ENCODE measurements at regions not wholly inside any gene's neighbourhood (a gene's known extent, or its start where the extent isn't known, plus 50 kb on each side); places are given as distances from the start of the nearest gene placed in this dataset.

DNA sequence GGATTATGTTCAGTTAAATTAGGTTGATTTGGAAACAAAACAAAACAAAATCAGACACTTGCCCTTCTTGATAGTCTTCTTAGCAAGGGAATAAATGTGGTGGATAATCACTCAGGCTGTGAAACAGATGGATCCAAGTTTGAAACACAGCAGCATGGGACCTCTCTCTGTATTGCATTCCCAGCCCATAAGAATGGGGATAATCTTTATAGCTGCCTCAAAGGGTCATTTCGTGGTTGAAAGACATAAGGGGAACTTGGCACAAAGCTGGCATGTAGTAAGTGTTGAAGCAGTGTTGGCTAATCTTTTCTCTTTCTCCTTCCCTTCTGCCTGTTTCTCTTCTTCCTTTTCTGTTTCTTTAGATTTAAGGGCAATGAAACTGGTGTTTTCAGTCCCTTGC is 333.9 kb upstream of the TLE4 start:
- no peak overlapping the region for H3K4me3 ChIP-seq (ENCODE audit: low read depth, low read length)
- no peak for DNase-seq
- TF ChIP-seq CTCF (IDR thresholded peaks at IDR 0.05; ENCODE audit: low read depth, low read length, missing control alignments), result no peak
- H3K36me3 ChIP-seq (replicated peaks), result no peaks in the 10 kb centered on the region
- no peak overlapping the region for H3K27ac ChIP-seq
- no peaks in the 10 kb centered on the region for H3K27me3 ChIP-seq (replicated peaks)
- in situ Hi-C loops (cut with HindIII; ENCODE audit: low pct_ligation_motif_present, low sequenced_read_pairs), result no loop called here

- Histone ChIP-seq H3K4me3 (ENCODE audit: low read depth, low read length) (no peak overlapping the region), H3K27me3 (replicated peaks) (no peaks in the 10 kb centered on the region), H3K36me3 (replicated peaks) (no peaks in the 10 kb centered on the region), H3K27ac (no peak overlapping the region)
- in situ Hi-C loops (cut with HindIII; ENCODE audit: low pct_ligation_motif_present, low sequenced_read_pairs), result no loop called here
- no peak for DNase-seq
- no peak for TF ChIP-seq CTCF (IDR thresholded peaks at IDR 0.05; ENCODE audit: low read depth, low read length, missing control alignments)
Observed at GRCh38 chr9:79240774-79241173, 331.0 kb upstream of the TLE4 start.

DNA sequence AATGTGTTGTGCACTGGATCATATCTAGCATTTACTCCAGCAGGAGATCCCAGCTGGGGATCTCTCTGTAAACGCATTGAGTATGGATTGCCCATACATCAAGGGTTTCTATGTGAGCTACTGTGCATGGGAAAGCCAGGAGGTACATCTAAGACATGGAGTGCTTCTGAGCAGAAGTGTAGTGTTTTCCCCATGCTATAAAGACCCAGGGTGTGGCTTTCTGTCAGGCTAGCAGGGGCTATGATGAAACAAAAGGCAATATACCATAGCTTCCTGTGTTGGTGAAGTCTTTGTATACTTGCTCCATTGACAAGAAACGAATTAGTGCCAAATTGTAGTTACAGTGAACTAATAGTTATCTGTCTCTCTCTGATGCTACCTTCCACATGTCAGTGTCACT is 329.3 kb upstream of the TLE4 start:
- in situ Hi-C loops (cut with HindIII; ENCODE audit: low pct_ligation_motif_present, low sequenced_read_pairs), result no loop called here
- Histone ChIP-seq H3K36me3 (replicated peaks) (no peaks in the 10 kb centered on the region), H3K4me3 (ENCODE audit: low read depth, low read length) (no peak overlapping the region), H3K27ac (no peak overlapping the region), H3K27me3 (replicated peaks) (no peaks in the 10 kb centered on the region)
- no peak for TF ChIP-seq CTCF (IDR thresholded peaks at IDR 0.05; ENCODE audit: low read depth, low read length, missing control alignments)
- DNase-seq, result no peak

DNA sequence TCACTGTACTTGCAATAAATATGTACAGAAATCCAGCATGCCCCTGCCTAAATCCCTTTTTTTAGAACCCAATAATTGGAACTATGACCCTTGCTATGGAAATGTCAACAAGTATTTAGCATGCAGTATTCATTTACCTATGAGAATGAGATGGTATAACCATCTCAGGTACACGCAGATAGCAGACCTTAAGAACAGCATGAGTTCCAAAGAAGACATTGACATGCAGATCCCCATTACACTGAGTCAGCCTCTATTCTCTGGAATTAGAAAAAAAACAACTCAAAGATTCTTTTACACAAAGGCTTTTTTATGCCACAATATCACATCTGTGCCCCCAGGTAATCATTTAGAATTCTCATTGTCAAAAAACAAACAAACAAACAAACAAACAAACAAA is 325.6 kb upstream of the TLE4 start:
- in situ Hi-C loops (cut with HindIII; ENCODE audit: low pct_ligation_motif_present, low sequenced_read_pairs), result no loop called here
- H3K27me3 ChIP-seq (replicated peaks), result no peaks in the 10 kb centered on the region
- no peak overlapping the region for H3K4me3 ChIP-seq (ENCODE audit: low read depth, low read length)
- no peaks in the 10 kb centered on the region for H3K36me3 ChIP-seq (replicated peaks)
- no peak for DNase-seq
- H3K27ac ChIP-seq, result no peak overlapping the region
- no peak for TF ChIP-seq CTCF (IDR thresholded peaks at IDR 0.05; ENCODE audit: low read depth, low read length, missing control alignments)

GRCh38 chr9:79247021-79247420 is 324.7 kb upstream of the TLE4 start:
- Histone ChIP-seq H3K4me3 (ENCODE audit: low read depth, low read length) (no peak overlapping the region), H3K36me3 (replicated peaks) (no peaks in the 10 kb centered on the region), H3K27me3 (replicated peaks) (no peaks in the 10 kb centered on the region), H3K27ac (no peak overlapping the region)
- no peak for TF ChIP-seq CTCF (IDR thresholded peaks at IDR 0.05; ENCODE audit: low read depth, low read length, missing control alignments)
- in situ Hi-C loops (cut with HindIII; ENCODE audit: low pct_ligation_motif_present, low sequenced_read_pairs), result no loop called here
- no peak for DNase-seq

- in situ Hi-C loops (cut with HindIII; ENCODE audit: low pct_ligation_motif_present, low sequenced_read_pairs), result no loop called here
- Histone ChIP-seq H3K27me3 (replicated peaks) (no peaks in the 10 kb centered on the region), H3K27ac (no peak overlapping the region), H3K4me3 (ENCODE audit: low read depth, low read length) (no peak overlapping the region), H3K36me3 (replicated peaks) (no peaks in the 10 kb centered on the region)
- TF ChIP-seq CTCF (IDR thresholded peaks at IDR 0.05; ENCODE audit: low read depth, low read length, missing control alignments), result no peak
- no peak for DNase-seq
Observed at GRCh38 chr9:79250806-79251205, 321.0 kb upstream of the TLE4 start.
